ENCODE measurements at regions not wholly inside any gene's neighbourhood (a gene's known extent, or its start where the extent isn't known, plus 50 kb on each side); places are given as distances from the start of the nearest gene placed in this dataset.
"Not testable (repeated sequence)": the region's sequence is repeated elsewhere in the genome, so short reads cannot be mapped to it uniquely, and the experiment has no call there.

DNA sequence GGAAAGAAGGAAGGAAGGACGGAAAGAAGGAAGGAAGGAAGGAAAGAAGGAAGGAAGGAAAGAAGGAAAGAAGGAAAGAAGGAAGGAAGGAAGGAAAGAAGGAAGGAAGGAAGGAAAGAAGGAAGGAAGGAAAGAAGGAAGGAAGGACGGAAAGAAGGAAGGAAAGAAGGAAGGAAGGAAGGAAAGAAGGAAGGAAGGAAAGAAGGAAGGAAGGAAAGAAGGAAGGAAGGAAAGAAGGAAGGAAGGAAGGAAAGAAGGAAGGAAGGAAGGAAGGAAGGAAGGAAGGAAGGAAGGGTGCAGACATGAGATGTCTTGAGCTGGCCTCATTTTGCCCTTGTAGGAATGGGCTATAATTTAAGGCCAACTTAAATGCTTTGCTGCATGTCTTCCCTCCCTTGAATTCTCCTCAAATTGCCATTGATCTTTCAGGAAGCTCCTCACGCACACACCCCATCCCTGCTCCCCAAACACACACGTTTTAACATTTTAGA lies 172.1 kb upstream of the NOX3 start:
- TF ChIP-seq, protein P1, sequence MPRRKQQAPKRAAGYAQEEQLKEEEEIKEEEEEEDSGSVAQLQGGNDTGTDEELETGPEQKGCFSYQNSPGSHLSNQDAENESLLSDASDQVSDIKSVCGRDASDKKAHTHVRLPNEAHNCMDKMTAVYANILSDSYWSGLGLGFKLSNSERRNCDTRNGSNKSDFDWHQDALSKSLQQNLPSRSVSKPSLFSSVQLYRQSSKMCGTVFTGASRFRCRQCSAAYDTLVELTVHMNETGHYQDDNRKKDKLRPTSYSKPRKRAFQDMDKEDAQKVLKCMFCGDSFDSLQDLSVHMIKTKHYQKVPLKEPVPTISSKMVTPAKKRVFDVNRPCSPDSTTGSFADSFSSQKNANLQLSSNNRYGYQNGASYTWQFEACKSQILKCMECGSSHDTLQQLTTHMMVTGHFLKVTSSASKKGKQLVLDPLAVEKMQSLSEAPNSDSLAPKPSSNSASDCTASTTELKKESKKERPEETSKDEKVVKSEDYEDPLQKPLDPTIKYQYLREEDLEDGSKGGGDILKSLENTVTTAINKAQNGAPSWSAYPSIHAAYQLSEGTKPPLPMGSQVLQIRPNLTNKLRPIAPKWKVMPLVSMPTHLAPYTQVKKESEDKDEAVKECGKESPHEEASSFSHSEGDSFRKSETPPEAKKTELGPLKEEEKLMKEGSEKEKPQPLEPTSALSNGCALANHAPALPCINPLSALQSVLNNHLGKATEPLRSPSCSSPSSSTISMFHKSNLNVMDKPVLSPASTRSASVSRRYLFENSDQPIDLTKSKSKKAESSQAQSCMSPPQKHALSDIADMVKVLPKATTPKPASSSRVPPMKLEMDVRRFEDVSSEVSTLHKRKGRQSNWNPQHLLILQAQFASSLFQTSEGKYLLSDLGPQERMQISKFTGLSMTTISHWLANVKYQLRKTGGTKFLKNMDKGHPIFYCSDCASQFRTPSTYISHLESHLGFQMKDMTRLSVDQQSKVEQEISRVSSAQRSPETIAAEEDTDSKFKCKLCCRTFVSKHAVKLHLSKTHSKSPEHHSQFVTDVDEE (CRISPR knock-in tag; IDR thresholded peaks at IDR 0.05): not testable (repeated sequence)
- not testable (repeated sequence) for TF ChIP-seq TOX (CRISPR knock-in tag; IDR thresholded peaks at IDR 0.05; ENCODE audit: borderline replicate concordance); ARNTL (CRISPR knock-in tag; IDR thresholded peaks at IDR 0.05; ENCODE audit: borderline replicate concordance, low read depth); ZNF565 (CRISPR knock-in tag; conservative IDR thresholded peaks at IDR 0.05; ENCODE audit: low read depth); SNAI2 (CRISPR knock-in tag; IDR thresholded peaks at IDR 0.05); CSDC2 (CRISPR knock-in tag; IDR thresholded peaks at IDR 0.05)
